HUES48 (cell line): ENCODE measurements at regions not wholly inside any gene's neighbourhood (a gene's known extent, or its start where the extent isn't known, plus 50 kb on each side); places are given as distances from the start of the nearest gene placed in this dataset.

Experiments used
- H3K27ac ChIP-seq: one replicate; pipeline ENCODE4 v1.7.0; 2013; ENCODE audit warnings: low read depth, low read length, inconsistent platforms
- H3K27me3 ChIP-seq: 2 replicates; pipeline ENCODE4 v1.6.1; 2013; ENCODE audit warnings: mild to moderate bottlenecking, low read length; ENCODE audit not compliant: control insufficient read depth, insufficient read depth
- H3K36me3 ChIP-seq: 2 replicates; pipeline ENCODE4 v1.6.1; 2013; ENCODE audit warnings: low read length; ENCODE audit not compliant: control insufficient read depth, insufficient read depth
- H3K4me1 ChIP-seq: 2 replicates; pipeline ENCODE4 v1.6.1; 2013; ENCODE audit warnings: mild to moderate bottlenecking, low read length; ENCODE audit not compliant: control insufficient read depth, insufficient read depth
- H3K4me3 ChIP-seq: 2 replicates; pipeline ENCODE4 v1.5.1; 2013; ENCODE audit warnings: mild to moderate bottlenecking, low read depth, low read length
- H3K9ac ChIP-seq: 2 replicates; pipeline ENCODE4 v1.6.1; 2013; ENCODE audit warnings: mild to moderate bottlenecking, low read depth, low read length, moderate library complexity
- H3K9me3 ChIP-seq: 2 replicates; pipeline ENCODE4 v1.6.1; 2013; ENCODE audit warnings: low read length; ENCODE audit not compliant: control insufficient read depth, insufficient read depth

DNA sequence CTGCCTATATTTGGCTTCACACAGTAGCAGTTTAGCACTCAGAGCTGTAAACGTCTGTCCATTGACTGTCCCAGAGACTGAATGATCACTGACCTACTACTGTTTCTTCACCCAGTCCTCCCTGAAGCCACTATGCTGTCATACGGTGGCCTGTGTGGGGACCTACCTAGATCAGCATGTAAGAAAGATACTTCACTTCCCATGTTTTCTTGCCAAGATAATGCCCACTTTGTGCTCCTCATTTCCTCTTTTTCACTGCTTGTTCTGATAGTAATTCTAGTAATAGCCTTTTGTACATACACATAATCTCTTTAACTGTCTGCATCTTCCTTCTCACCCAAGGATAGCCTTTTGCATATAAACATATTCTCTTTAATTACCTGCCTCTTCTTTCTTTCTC lies 109.9 kb upstream of the TIAM2 start:
- Histone ChIP-seq H3K27ac (no peak overlapping the region), H3K4me1 (no peaks in the 10 kb centered on the region), H3K4me3 (no peak overlapping the region), H3K27me3 (no peaks in the 10 kb centered on the region), H3K9ac (no peak overlapping the region), H3K9me3 (no peaks in the 10 kb centered on the region), H3K36me3 (no peaks in the 10 kb centered on the region)

- H3K9ac ChIP-seq, result no peak overlapping the region
- no peaks in the 10 kb centered on the region for H3K4me1 ChIP-seq
- H3K36me3 ChIP-seq, result no peaks in the 10 kb centered on the region
- H3K9me3 ChIP-seq, result no peaks in the 10 kb centered on the region
- H3K27me3 ChIP-seq, result no peaks in the 10 kb centered on the region
- H3K4me3 ChIP-seq, result no peak overlapping the region
- H3K27ac ChIP-seq, result no peak overlapping the region
Observed at GRCh38 chr6:154886016-154886415, 109.1 kb upstream of the TIAM2 start.

- Histone ChIP-seq H3K9ac (no peak overlapping the region), H3K27ac (no peak overlapping the region), H3K36me3 (no peaks in the 10 kb centered on the region), H3K9me3 (no peaks in the 10 kb centered on the region), H3K27me3 (no peaks in the 10 kb centered on the region), H3K4me1 (no peaks in the 10 kb centered on the region), H3K4me3 (no peak overlapping the region)
Observed at GRCh38 chr6:154886471-154886870, 108.6 kb upstream of the TIAM2 start.

- H3K27me3 ChIP-seq, result no peaks in the 10 kb centered on the region
- no peaks in the 10 kb centered on the region for H3K36me3 ChIP-seq
- no peak overlapping the region for H3K9ac ChIP-seq
- H3K4me3 ChIP-seq, result no peak overlapping the region
- no peak overlapping the region for H3K27ac ChIP-seq
- no peaks in the 10 kb centered on the region for H3K4me1 ChIP-seq
- no peaks in the 10 kb centered on the region for H3K9me3 ChIP-seq
Observed at GRCh38 chr6:154887051-154887450, 108.1 kb upstream of the TIAM2 start.

- Histone ChIP-seq H3K9me3 (no peaks in the 10 kb centered on the region), H3K4me1 (no peaks in the 10 kb centered on the region), H3K36me3 (no peaks in the 10 kb centered on the region)
Observed at GRCh38 chr6:154888421-154889295, 106.5 kb upstream of the TIAM2 start.

DNA sequence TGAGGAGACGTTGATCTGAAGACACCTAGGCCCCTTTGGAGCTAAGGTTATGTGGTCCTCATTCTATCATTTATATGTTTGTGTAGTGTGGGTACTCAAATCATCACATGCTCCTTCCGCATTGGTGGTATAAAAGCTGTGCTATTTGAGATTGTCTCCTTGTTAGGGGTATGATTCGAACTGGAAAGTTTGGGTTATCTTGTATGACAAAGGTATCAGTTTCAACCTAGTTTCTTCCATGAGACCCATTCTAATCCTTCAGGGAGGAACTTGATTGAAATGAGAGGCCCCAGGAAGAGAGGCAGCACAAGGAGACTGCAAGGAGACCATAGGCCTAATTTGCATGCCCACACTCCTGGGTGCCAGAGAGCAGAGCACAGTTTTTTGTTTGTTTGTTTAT lies 104.2 kb upstream of the TIAM2 start:
- Histone ChIP-seq H3K4me3 (no peak overlapping the region), H3K4me1 (no peaks in the 10 kb centered on the region), H3K27me3 (no peaks in the 10 kb centered on the region), H3K27ac (no peak overlapping the region), H3K9me3 (no peaks in the 10 kb centered on the region), H3K36me3 (no peaks in the 10 kb centered on the region), H3K9ac (no peak overlapping the region)

More at GRCh38 chr6:154888421-154889295, 106.5 kb upstream of the TIAM2 start:
- Histone ChIP-seq H3K4me3 (no peak overlapping the region), H3K9ac (no peak overlapping the region), H3K27ac (no peak overlapping the region), H3K27me3 (no peaks in the 10 kb centered on the region)

- H3K4me3 ChIP-seq, result no peak overlapping the region
Observed at GRCh38 chr6:154891901-154892300, 103.2 kb upstream of the TIAM2 start.

GRCh38 chr6:154893917-154894316 lies 101.2 kb upstream of the TIAM2 start:
- Histone ChIP-seq H3K4me3 (no peak overlapping the region), H3K9me3 (no peaks in the 10 kb centered on the region), H3K36me3 (no peaks in the 10 kb centered on the region), H3K27me3 (no peaks in the 10 kb centered on the region), H3K27ac (no peak overlapping the region), H3K9ac (no peak overlapping the region), H3K4me1 (no peaks in the 10 kb centered on the region)

More at GRCh38 chr6:154891901-154892300, 103.2 kb upstream of the TIAM2 start:
- Histone ChIP-seq H3K9me3 (no peaks in the 10 kb centered on the region), H3K9ac (no peak overlapping the region), H3K36me3 (no peaks in the 10 kb centered on the region), H3K4me1 (no peaks in the 10 kb centered on the region), H3K27me3 (no peaks in the 10 kb centered on the region), H3K27ac (no peak overlapping the region)

GRCh38 chr6:154894902-154895301 lies 100.2 kb upstream of the TIAM2 start:
- Histone ChIP-seq H3K4me3 (no peak overlapping the region), H3K36me3 (no peaks in the 10 kb centered on the region), H3K27ac (no peak overlapping the region), H3K27me3 (no peaks in the 10 kb centered on the region), H3K9me3 (no peaks in the 10 kb centered on the region), H3K4me1 (no peaks in the 10 kb centered on the region), H3K9ac (no peak overlapping the region)

DNA sequence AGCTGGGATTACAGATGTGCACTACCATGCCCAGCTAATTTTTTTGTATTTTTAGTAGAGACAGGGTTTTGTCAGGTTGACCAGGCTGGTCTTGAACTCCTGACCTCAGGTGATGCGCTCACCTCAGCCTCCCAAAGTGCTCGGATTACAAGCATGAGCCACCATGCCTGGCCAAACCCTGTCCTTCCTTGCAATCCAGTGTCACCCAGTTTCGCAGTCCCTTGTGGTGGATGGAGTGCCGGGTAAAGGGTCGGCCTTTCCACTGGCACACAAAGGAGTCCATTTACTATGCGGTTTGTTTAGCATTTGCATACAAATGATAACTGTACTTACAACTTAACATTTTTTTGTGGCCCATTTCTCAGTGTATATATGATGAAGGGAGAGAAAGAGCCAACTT lies 99.3 kb upstream of the TIAM2 start:
- H3K9me3 ChIP-seq, result no peaks in the 10 kb centered on the region
- H3K36me3 ChIP-seq, result no peaks in the 10 kb centered on the region
- H3K4me1 ChIP-seq, result no peaks in the 10 kb centered on the region
- no peak overlapping the region for H3K9ac ChIP-seq
- no peaks in the 10 kb centered on the region for H3K27me3 ChIP-seq
- H3K27ac ChIP-seq, result no peak overlapping the region
- H3K4me3 ChIP-seq, result no peak overlapping the region

GRCh38 chr6:154898821-154899220 lies 96.3 kb upstream of the TIAM2 start:
- H3K27ac ChIP-seq, result no peak overlapping the region
- no peaks in the 10 kb centered on the region; the same call in 1 of the 2 replicates for H3K36me3 ChIP-seq
- no peaks in the 10 kb centered on the region for H3K4me1 ChIP-seq
- no peaks in the 10 kb centered on the region for H3K9me3 ChIP-seq
- no peaks in the 10 kb centered on the region for H3K27me3 ChIP-seq
- no peak overlapping the region for H3K4me3 ChIP-seq
- no peak overlapping the region for H3K9ac ChIP-seq
